Upper lobe of left lung (tissue), 6 donors: ENCODE measurements at regions not wholly inside any gene's neighbourhood (a gene's known extent, or its start where the extent isn't known, plus 50 kb on each side); places are given as distances from the start of the nearest gene placed in this dataset.

Experiments used
- ATAC-seq, 2 donors: fragments of 200-7000 bp; cut with Tn5 transposase; one replicate each; pipeline ENCODE4 v1.9.1; 2022; ENCODE audit warnings: mild to moderate bottlenecking in 2 of 2, moderate library complexity in 2 of 2; ENCODE audit not compliant: low FRiP score in 2 of 2
- DNase-seq, 2 donors: peaks; one replicate each; pipeline ENCODE4 v3.0.0-alpha.2; 2019 to 2020
- H3K27ac ChIP-seq, 4 donors: fragments of 200-600 bp; sonication (generic); one replicate each; pipeline ENCODE4 v1.5.1; 2016 to 2019
- H3K27me3 ChIP-seq, 4 donors: fragments of 200-600 bp; sonication (generic); one replicate each; pipeline ENCODE4 v1.5.1; 2017 to 2019
- H3K36me3 ChIP-seq, 4 donors: fragments of 200-600 bp; sonication (generic); one replicate each; pipeline ENCODE4 v1.5.1; 2016 to 2019
- H3K4me1 ChIP-seq, 4 donors: fragments of 200-600 bp; sonication (generic); one replicate each; pipeline ENCODE4 v1.5.1; 2018 to 2019
- H3K4me3 ChIP-seq, 4 donors: fragments of 200-600 bp; sonication (generic); one replicate each; pipeline ENCODE4 v1.5.1; 2017 to 2019; ENCODE audit warnings: mild to moderate bottlenecking in 2 of 4, moderate library complexity in 1 of 4
- H3K9me3 ChIP-seq, 4 donors: fragments of 200-600 bp; sonication (generic); one replicate each; pipeline ENCODE4 v1.5.1; 2018 to 2019
- CTCF ChIP-seq, 6 experiments: fragments of 450-650 bp in 4 of 6; fragments of 200-600 bp in 2 of 6; sonication (generic) in 2 of 6; IDR thresholded peaks; one replicate each; pipeline ENCODE4 v1.5.1; 2016 to 2019; ENCODE audit warnings: antibody characterized with exemption in 6 of 6
- EP300 ChIP-seq, 4 donors: sonication (generic); formaldehyde crosslinking; IDR thresholded peaks; one replicate each; pipeline ENCODE4 v1.5.1; 2017; ENCODE audit warnings: antibody characterized with exemption in 4 of 4, control low read depth in 2 of 4
- POLR2A ChIP-seq, 4 donors: fragments of 450-650 bp; IDR thresholded peaks; one replicate each; pipeline ENCODE4 v1.5.1; 2016 to 2017; ENCODE audit warnings: antibody characterized with exemption in 4 of 4, mild to moderate bottlenecking in 2 of 4
- POLR2AphosphoS5 ChIP-seq, 2 donors: sonication (generic); formaldehyde crosslinking; IDR thresholded peaks; one replicate each; pipeline ENCODE4 v1.5.1; 2017; ENCODE audit warnings: antibody characterized with exemption in 2 of 2
- WGBS, 2 donors: methylation state at CpG; one replicate each; pipeline ENCODE4 v1.1.5; 2017 to 2018; 5-methylcytosine and 5-hydroxymethylcytosine counted together
- donor health status: DM: no; HTN: no; CAD: no; lungs with moderate emphysema.
- donor health status: DM: no; HTN: yes; CAD: no; lungs with severe emphysema.

GRCh38 chr18:44025421-44025820 is 655.3 kb upstream of the SETBP1 start:
- H3K4me1 ChIP-seq = no peaks in the 10 kb centered on the region
- WGBS, 2 donors = 61 to 62% methylated on average over 1 of the region's 1 CpG
- DNase-seq = no peak
- H3K27me3 ChIP-seq = no peaks in the 10 kb centered on the region
- no peak overlapping the region for H3K27ac ChIP-seq
- ATAC-seq = no peak
- no peaks in the 10 kb centered on the region for H3K36me3 ChIP-seq
- no peak overlapping the region for H3K4me3 ChIP-seq
- TF ChIP-seq POLR2A (IDR thresholded peaks at IDR 0.05) (no peak), EP300 (IDR thresholded peaks at IDR 0.05) (no peak), CTCF (IDR thresholded peaks at IDR 0.05) (no peak), POLR2AphosphoS5 (IDR thresholded peaks at IDR 0.05) (no peak)
- H3K9me3 ChIP-seq = no peaks in the 10 kb centered on the region

GRCh38 chr18:44028109-44028508 is 652.6 kb upstream of the SETBP1 start:
- H3K27me3 ChIP-seq = no peaks in the 10 kb centered on the region
- no peak for DNase-seq
- H3K36me3 ChIP-seq = no peaks in the 10 kb centered on the region
- H3K9me3 ChIP-seq = no peaks in the 10 kb centered on the region
- TF ChIP-seq POLR2AphosphoS5 (IDR thresholded peaks at IDR 0.05) = no peak
- TF ChIP-seq EP300 (IDR thresholded peaks at IDR 0.05) = no peak
- TF ChIP-seq CTCF (IDR thresholded peaks at IDR 0.05) = no peak
- no peak for TF ChIP-seq POLR2A (IDR thresholded peaks at IDR 0.05)
- H3K4me1 ChIP-seq = no peaks in the 10 kb centered on the region
- ATAC-seq = no peak
- H3K4me3 ChIP-seq = no peak overlapping the region
- no peak overlapping the region for H3K27ac ChIP-seq
- WGBS, 2 donors = 76 to 79% methylated on average over 1 of the region's 1 CpG

GRCh38 chr18:44031063-44031462 is 649.6 kb upstream of the SETBP1 start:
- 91 to 94% methylated on average over 2 of the region's 2 CpGs for WGBS, 2 donors
- no peaks in the 10 kb centered on the region for H3K27me3 ChIP-seq
- no peaks in the 10 kb centered on the region for H3K36me3 ChIP-seq
- H3K27ac ChIP-seq = no peak overlapping the region
- H3K9me3 ChIP-seq = no peaks in the 10 kb centered on the region
- peaks cover 0 to 3% (median 0%) of the 10 kb centered on the region in 4 donors for H3K4me1 ChIP-seq
- no peak overlapping the region for H3K4me3 ChIP-seq
- DNase-seq = no peak
- no peak for TF ChIP-seq POLR2AphosphoS5 (IDR thresholded peaks at IDR 0.05)
- no peak for TF ChIP-seq POLR2A (IDR thresholded peaks at IDR 0.05)
- no peak for TF ChIP-seq EP300 (IDR thresholded peaks at IDR 0.05)
- TF ChIP-seq CTCF (IDR thresholded peaks at IDR 0.05) = no peak
- no peak for ATAC-seq

GRCh38 chr18:44033144-44033701 is 647.5 kb upstream of the SETBP1 start:
- no peaks in the 10 kb centered on the region for H3K9me3 ChIP-seq
- no peaks in the 10 kb centered on the region for H3K36me3 ChIP-seq
- no peak for TF ChIP-seq POLR2A (IDR thresholded peaks at IDR 0.05)
- TF ChIP-seq POLR2AphosphoS5 (IDR thresholded peaks at IDR 0.05) = no peak
- no peak for TF ChIP-seq EP300 (IDR thresholded peaks at IDR 0.05)
- TF ChIP-seq CTCF (IDR thresholded peaks at IDR 0.05) = no peak
- no peaks in the 10 kb centered on the region for H3K27me3 ChIP-seq
- H3K4me1 ChIP-seq = peaks cover 0 to 3% (median 0%) of the 10 kb centered on the region in 4 donors
- H3K27ac ChIP-seq = no peak overlapping the region
- no peak for DNase-seq
- no peak overlapping the region for H3K4me3 ChIP-seq
- no peak for ATAC-seq
- WGBS, 2 donors = 69 to 70% methylated on average over 6 of the region's 6 CpGs

GRCh38 chr18:44035554-44035953 is 645.1 kb upstream of the SETBP1 start:
- WGBS, 2 donors = 20 to 22% methylated on average over 2 of the region's 2 CpGs
- no peak for TF ChIP-seq POLR2A (IDR thresholded peaks at IDR 0.05)
- TF ChIP-seq POLR2AphosphoS5 (IDR thresholded peaks at IDR 0.05) = no peak
- TF ChIP-seq CTCF (IDR thresholded peaks at IDR 0.05) = no peak
- TF ChIP-seq EP300 (IDR thresholded peaks at IDR 0.05) = no peak
- ATAC-seq (no peak), DNase-seq (no peak)
- H3K9me3 ChIP-seq = no peaks in the 10 kb centered on the region
- peaks cover 0 to 3% (median 0%) of the 10 kb centered on the region in 4 donors for H3K4me1 ChIP-seq
- no peak overlapping the region for H3K27ac ChIP-seq
- no peak overlapping the region for H3K4me3 ChIP-seq
- H3K27me3 ChIP-seq = no peaks in the 10 kb centered on the region
- H3K36me3 ChIP-seq = no peaks in the 10 kb centered on the region
